BE2C (cell line): ENCODE measurements at regions not wholly inside any gene's neighbourhood (a gene's known extent, or its start where the extent isn't known, plus 50 kb on each side); places are given as distances from the start of the nearest gene placed in this dataset.

ENCODE experiments used
- DNase-seq: peaks from one replicate; pipeline ENCODE4 v3.0.0-alpha.2; 2020
- H3K27me3 ChIP-seq: fragments of 250-450 bp; sonication (Bioruptor Pico); 2 replicates; pipeline ENCODE4 v1.5.1; 2020; ENCODE audit warnings: mild to moderate bottlenecking
- H3K36me3 ChIP-seq: fragments of 250-450 bp; sonication (Bioruptor Pico); 2 replicates; pipeline ENCODE4 v1.5.1; 2020; ENCODE audit warnings: mild to moderate bottlenecking
- H3K4me1 ChIP-seq: fragments of 250-450 bp; sonication (Bioruptor Pico); 2 replicates; pipeline ENCODE4 v1.5.1; 2020
- H3K4me3 ChIP-seq: 2 replicates; pipeline ENCODE4 v1.5.1; 2011; ENCODE audit warnings: low read depth, low read length
- H3K9me3 ChIP-seq: fragments of 250-450 bp; sonication (Bioruptor Pico); 2 replicates; pipeline ENCODE4 v1.5.1; 2020
- TF ChIP-seq, protein P1 (sequence below): IDR thresholded peaks from 2 replicates; pipeline ENCODE4 v1.5.1; 2012; ENCODE audit warnings: mild to moderate bottlenecking, low read depth, low read length

DNA sequence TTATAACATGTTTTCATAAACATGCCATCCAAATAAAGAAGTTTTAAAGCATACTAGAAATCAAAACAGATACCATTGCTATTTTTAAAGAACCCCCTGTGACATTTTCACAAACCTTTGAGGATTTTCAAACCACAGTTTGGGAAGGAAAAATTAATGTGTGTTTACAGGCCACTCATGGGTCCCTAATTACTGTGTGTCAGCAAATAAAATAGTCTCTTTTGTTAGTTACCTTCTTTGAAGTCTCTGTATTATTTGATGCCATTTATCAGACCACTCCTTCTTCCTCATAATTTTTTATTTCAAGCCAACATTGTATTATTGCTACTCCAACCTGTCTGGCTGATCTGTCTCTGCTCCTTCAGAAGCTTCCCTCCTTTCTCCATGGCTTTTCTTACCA, 72.6 kb upstream of the TET2 start:
- H3K4me3 ChIP-seq: no peak overlapping the region
- no peak for DNase-seq
- no peaks in the 10 kb centered on the region for H3K27me3 ChIP-seq
- no peaks in the 10 kb centered on the region for H3K36me3 ChIP-seq
- H3K9me3 ChIP-seq: no peaks in the 10 kb centered on the region
- TF ChIP-seq, protein P1, sequence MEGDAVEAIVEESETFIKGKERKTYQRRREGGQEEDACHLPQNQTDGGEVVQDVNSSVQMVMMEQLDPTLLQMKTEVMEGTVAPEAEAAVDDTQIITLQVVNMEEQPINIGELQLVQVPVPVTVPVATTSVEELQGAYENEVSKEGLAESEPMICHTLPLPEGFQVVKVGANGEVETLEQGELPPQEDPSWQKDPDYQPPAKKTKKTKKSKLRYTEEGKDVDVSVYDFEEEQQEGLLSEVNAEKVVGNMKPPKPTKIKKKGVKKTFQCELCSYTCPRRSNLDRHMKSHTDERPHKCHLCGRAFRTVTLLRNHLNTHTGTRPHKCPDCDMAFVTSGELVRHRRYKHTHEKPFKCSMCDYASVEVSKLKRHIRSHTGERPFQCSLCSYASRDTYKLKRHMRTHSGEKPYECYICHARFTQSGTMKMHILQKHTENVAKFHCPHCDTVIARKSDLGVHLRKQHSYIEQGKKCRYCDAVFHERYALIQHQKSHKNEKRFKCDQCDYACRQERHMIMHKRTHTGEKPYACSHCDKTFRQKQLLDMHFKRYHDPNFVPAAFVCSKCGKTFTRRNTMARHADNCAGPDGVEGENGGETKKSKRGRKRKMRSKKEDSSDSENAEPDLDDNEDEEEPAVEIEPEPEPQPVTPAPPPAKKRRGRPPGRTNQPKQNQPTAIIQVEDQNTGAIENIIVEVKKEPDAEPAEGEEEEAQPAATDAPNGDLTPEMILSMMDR: no peak
- H3K4me1 ChIP-seq: no peaks in the 10 kb centered on the region

GRCh38 chr4:105075045-105075444, 71.6 kb upstream of the TET2 start:
- Histone ChIP-seq H3K4me1 (no peaks in the 10 kb centered on the region), H3K36me3 (no peaks in the 10 kb centered on the region), H3K4me3 (no peak overlapping the region), H3K9me3 (no peaks in the 10 kb centered on the region), H3K27me3 (no peaks in the 10 kb centered on the region)
- TF ChIP-seq, protein P1: no peak
- DNase-seq: no peak

DNA sequence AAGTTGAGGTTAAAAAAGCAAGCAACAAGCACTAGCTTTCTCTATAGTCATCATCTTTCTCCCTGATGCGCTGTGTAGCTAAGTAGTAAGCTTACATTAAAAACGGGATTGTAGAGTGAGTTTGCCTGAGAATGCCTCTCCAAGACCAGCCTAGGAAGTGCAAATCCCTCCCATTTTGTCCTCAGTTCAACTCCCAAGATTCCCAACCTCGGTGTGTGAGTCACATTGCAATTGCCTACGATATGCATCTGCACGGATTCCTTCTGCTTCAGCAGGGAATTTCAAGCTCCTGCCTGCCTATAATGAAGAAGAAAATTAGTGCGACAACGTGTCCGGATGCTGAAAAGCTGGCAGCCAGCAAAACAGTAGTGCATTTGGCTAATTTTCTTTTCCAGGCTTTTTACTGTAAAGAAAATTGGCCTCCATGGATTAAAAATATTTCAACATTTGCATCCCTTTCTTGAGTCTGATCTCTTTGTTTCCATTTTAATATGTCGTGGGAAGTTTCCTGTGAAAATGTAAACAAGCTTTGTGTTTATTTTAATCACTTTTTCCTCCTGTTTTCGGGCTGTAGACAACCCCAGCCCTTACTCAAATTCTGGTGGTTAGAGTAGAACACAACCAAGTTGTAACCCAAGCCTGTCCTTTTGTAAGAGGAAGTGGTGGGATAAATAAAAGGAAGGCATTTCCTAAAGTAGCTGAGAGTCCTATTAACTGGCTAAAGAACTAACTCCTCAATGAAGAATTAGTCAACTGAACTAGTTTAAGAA, 58.4 kb upstream of the TET2 start:
- TF ChIP-seq, protein P1: no peak
- H3K4me3 ChIP-seq: peak overlapping the region; percentile 38
- no peaks in the 10 kb centered on the region for H3K9me3 ChIP-seq

GRCh38 chr4:105092356-105092755, 54.3 kb upstream of the TET2 start:
- Histone ChIP-seq H3K27me3 (no peaks in the 10 kb centered on the region), H3K36me3 (no peaks in the 10 kb centered on the region), H3K4me3 (no peak overlapping the region), H3K4me1 (peaks cover 6% of the 10 kb centered on the region; the same call in 1 of the 2 replicates), H3K9me3 (no peaks in the 10 kb centered on the region)
- no peak for DNase-seq
- TF ChIP-seq, protein P1: no peak

More for the DNA sequence above, 58.4 kb upstream of the TET2 start:
- Histone ChIP-seq H3K4me1 (peaks cover 12% of the 10 kb centered on the region), H3K36me3 (no peaks in the 10 kb centered on the region), H3K27me3 (no peaks in the 10 kb centered on the region)
- peak; percentile 54 for DNase-seq

- no peak for DNase-seq
- no peaks in the 10 kb centered on the region for H3K27me3 ChIP-seq
- TF ChIP-seq, protein P1: no peak
Measured at GRCh38 chr4:105092768-105093167, 53.9 kb upstream of the TET2 start.

DNA sequence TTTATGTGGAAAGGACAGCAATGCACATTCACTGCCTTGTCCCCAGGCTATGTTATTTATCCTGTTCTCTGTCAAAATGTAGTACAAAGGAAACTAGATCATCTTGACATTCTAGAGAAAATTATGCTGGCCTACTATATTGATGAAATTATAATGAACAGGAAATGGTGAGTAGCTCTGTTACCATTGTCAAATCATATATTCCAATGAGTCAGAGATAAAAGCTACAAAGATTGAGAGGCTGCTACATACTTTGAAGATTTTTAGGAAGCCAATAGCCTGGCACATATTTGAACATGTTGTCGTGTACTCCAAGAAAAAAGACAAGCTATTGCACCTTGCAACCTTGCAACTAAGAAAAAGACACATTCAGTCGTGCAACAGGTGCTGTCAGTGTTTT, 52.7 kb upstream of the TET2 start:
- Histone ChIP-seq H3K27me3 (no peaks in the 10 kb centered on the region), H3K4me3 (no peak overlapping the region), H3K36me3 (no peaks in the 10 kb centered on the region), H3K4me1 (peaks cover under 1% of the 10 kb centered on the region; the same call in 1 of the 2 replicates), H3K9me3 (no peaks in the 10 kb centered on the region)
- TF ChIP-seq, protein P1: no peak
- DNase-seq: no peak

More at GRCh38 chr4:105092768-105093167, 53.9 kb upstream of the TET2 start:
- H3K4me1 ChIP-seq: peaks cover 6% of the 10 kb centered on the region; the same call in 1 of the 2 replicates
- H3K36me3 ChIP-seq: no peaks in the 10 kb centered on the region
- no peak overlapping the region for H3K4me3 ChIP-seq
- H3K9me3 ChIP-seq: no peaks in the 10 kb centered on the region
